ENCODE measurements at regions not wholly inside any gene's neighbourhood (a gene's known extent, or its start where the extent isn't known, plus 50 kb on each side); places are given as distances from the start of the nearest gene placed in this dataset.

- Histone ChIP-seq H3K27ac (ENCODE audit: insufficient read depth, low read length) (no peak overlapping the region), H3K4me2 (ENCODE audit: extremely low read depth, insufficient read depth, low read length) (no peak overlapping the region), H3K27me3 (ENCODE audit: control insufficient read depth, insufficient read depth, low read length) (no peaks in the 10 kb centered on the region), H3K79me2 (ENCODE audit: control insufficient read depth, insufficient read depth, low read length) (no peaks in the 10 kb centered on the region), H3K4me3 (replicated peaks in 1 of 4; ENCODE audit: control extremely low read depth in 1 of 4, insufficient read depth in 1 of 4, low read depth in 3 of 4, low read length in 4 of 4) (no peak overlapping the region), H2AFZ (ENCODE audit: low read length) (no peak overlapping the region), H3K36me3 (ENCODE audit: control insufficient read depth, insufficient read depth, low read length) (no peaks in the 10 kb centered on the region), H3K4me1 (ENCODE audit: control insufficient read depth, extremely low read depth, insufficient read depth, low read length) (peaks cover 8% of the 10 kb centered on the region), H4K20me1 (ENCODE audit: control insufficient read depth, extremely low read depth, insufficient read depth, low read length) (no peaks in the 10 kb centered on the region), H3K9me3 (ENCODE audit: control insufficient read depth, insufficient read depth, low read depth, low read length) (no peaks in the 10 kb centered on the region), H3K9ac (ENCODE audit: insufficient read depth, low read length) (no peak overlapping the region)
- no peak for DNase-seq (ENCODE audit: low read depth in 2 of 2)
- TF ChIP-seq EZH2 (IDR thresholded peaks at IDR 0.05; ENCODE audit: low read length, missing control alignments) = no peak
- TF ChIP-seq, protein P1, sequence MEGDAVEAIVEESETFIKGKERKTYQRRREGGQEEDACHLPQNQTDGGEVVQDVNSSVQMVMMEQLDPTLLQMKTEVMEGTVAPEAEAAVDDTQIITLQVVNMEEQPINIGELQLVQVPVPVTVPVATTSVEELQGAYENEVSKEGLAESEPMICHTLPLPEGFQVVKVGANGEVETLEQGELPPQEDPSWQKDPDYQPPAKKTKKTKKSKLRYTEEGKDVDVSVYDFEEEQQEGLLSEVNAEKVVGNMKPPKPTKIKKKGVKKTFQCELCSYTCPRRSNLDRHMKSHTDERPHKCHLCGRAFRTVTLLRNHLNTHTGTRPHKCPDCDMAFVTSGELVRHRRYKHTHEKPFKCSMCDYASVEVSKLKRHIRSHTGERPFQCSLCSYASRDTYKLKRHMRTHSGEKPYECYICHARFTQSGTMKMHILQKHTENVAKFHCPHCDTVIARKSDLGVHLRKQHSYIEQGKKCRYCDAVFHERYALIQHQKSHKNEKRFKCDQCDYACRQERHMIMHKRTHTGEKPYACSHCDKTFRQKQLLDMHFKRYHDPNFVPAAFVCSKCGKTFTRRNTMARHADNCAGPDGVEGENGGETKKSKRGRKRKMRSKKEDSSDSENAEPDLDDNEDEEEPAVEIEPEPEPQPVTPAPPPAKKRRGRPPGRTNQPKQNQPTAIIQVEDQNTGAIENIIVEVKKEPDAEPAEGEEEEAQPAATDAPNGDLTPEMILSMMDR (conservative IDR thresholded peaks at IDR 0.05 in 1 of 2, IDR thresholded peaks at IDR 0.05 in 1 of 2; ENCODE audit: low read depth in 1 of 2, low read length in 2 of 2) = no peak
These were observed 51.4 kb upstream of the LYZL2 start for GRCh38 chr10:30680908-30681307.
